ENCODE measurements at regions not wholly inside any gene's neighbourhood (a gene's known extent, or its start where the extent isn't known, plus 50 kb on each side); places are given as distances from the start of the nearest gene placed in this dataset.

GRCh38 chr17:68179236-68179925, 68.5 kb upstream of the AMZ2 start:
- Histone ChIP-seq H3K9me3 (ENCODE audit: control insufficient read depth, insufficient read depth, low read length) (no peaks in the 10 kb centered on the region), H3K36me3 (ENCODE audit: control insufficient read depth, insufficient read depth, low read length) (peaks cover 7% of the 10 kb centered on the region), H3K4me1 (ENCODE audit: control insufficient read depth, insufficient read depth, low read length) (peaks cover 5% of the 10 kb centered on the region), H3K27ac (ENCODE audit: low read depth, low read length) (no peak overlapping the region), H3K27me3 (ENCODE audit: control insufficient read depth, insufficient read depth, low read length) (no peaks in the 10 kb centered on the region), H3K4me3 (ENCODE audit: low read depth, low read length) (no peak overlapping the region)
- 86% methylated on average over 14 of the region's 21 CpGs for WGBS (ENCODE audit: insufficient coverage)
- DNase-seq (ENCODE audit: low read depth in 4 of 6, low spot score in 6 of 6), result peak in 1 of 6 donors; percentile 79

- Histone ChIP-seq H3K27ac (ENCODE audit: low read depth, low read length) (no peak overlapping the region), H3K36me3 (ENCODE audit: control insufficient read depth, insufficient read depth, low read length) (peaks cover 7% of the 10 kb centered on the region), H3K27me3 (ENCODE audit: control insufficient read depth, insufficient read depth, low read length) (no peaks in the 10 kb centered on the region), H3K4me1 (ENCODE audit: control insufficient read depth, insufficient read depth, low read length) (peaks cover 5% of the 10 kb centered on the region), H3K9me3 (ENCODE audit: control insufficient read depth, insufficient read depth, low read length) (no peaks in the 10 kb centered on the region), H3K4me3 (ENCODE audit: low read depth, low read length) (no peak overlapping the region)
- 97% methylated on average over 29 of the region's 31 CpGs for WGBS (ENCODE audit: insufficient coverage)
- DNase-seq (ENCODE audit: low read depth in 4 of 6, low spot score in 6 of 6), result no peak
Observed at GRCh38 chr17:68179926-68180285, 67.9 kb upstream of the AMZ2 start.

- Histone ChIP-seq H3K4me1 (ENCODE audit: control insufficient read depth, insufficient read depth, low read length) (peaks cover 5% of the 10 kb centered on the region), H3K9me3 (ENCODE audit: control insufficient read depth, insufficient read depth, low read length) (no peaks in the 10 kb centered on the region), H3K27me3 (ENCODE audit: control insufficient read depth, insufficient read depth, low read length) (no peaks in the 10 kb centered on the region), H3K27ac (ENCODE audit: low read depth, low read length) (no peak overlapping the region), H3K4me3 (ENCODE audit: low read depth, low read length) (no peak overlapping the region), H3K36me3 (ENCODE audit: control insufficient read depth, insufficient read depth, low read length) (peaks cover 7% of the 10 kb centered on the region)
- no CpG with 5 or more reads among the region's 1 CpG for WGBS (ENCODE audit: insufficient coverage)
- DNase-seq (ENCODE audit: low read depth in 4 of 6, low spot score in 6 of 6), result no peak
Observed at GRCh38 chr17:68182011-68182306, 65.9 kb upstream of the AMZ2 start.

GRCh38 chr17:68182940-68183551, 64.8 kb upstream of the AMZ2 start:
- peaks cover 5% of the 10 kb centered on the region for H3K4me1 ChIP-seq (ENCODE audit: control insufficient read depth, insufficient read depth, low read length)
- H3K4me3 ChIP-seq (ENCODE audit: low read depth, low read length), result no peak overlapping the region
- H3K27ac ChIP-seq (ENCODE audit: low read depth, low read length), result no peak overlapping the region
- H3K27me3 ChIP-seq (ENCODE audit: control insufficient read depth, insufficient read depth, low read length), result no peaks in the 10 kb centered on the region
- H3K36me3 ChIP-seq (ENCODE audit: control insufficient read depth, insufficient read depth, low read length), result peaks cover 7% of the 10 kb centered on the region
- H3K9me3 ChIP-seq (ENCODE audit: control insufficient read depth, insufficient read depth, low read length), result no peaks in the 10 kb centered on the region
- whole genome bisulfite sequencing (ENCODE audit: insufficient coverage), result 82% methylated on average over 7 of the region's 12 CpGs
- DNase-seq (ENCODE audit: low read depth in 4 of 6, low spot score in 6 of 6), result no peak

GRCh38 chr17:68184141-68184571, 63.7 kb upstream of the AMZ2 start:
- 21% methylated on average over 7 of the region's 10 CpGs for WGBS (ENCODE audit: insufficient coverage)
- no peaks in the 10 kb centered on the region for H3K27me3 ChIP-seq (ENCODE audit: control insufficient read depth, insufficient read depth, low read length)
- DNase-seq (ENCODE audit: low read depth in 4 of 6, low spot score in 6 of 6), result peak in 1 of 6 donors; percentile 36
- H3K4me1 ChIP-seq (ENCODE audit: control insufficient read depth, insufficient read depth, low read length), result peaks cover 5% of the 10 kb centered on the region
- H3K36me3 ChIP-seq (ENCODE audit: control insufficient read depth, insufficient read depth, low read length), result peaks cover 7% of the 10 kb centered on the region
- no peak overlapping the region for H3K4me3 ChIP-seq (ENCODE audit: low read depth, low read length)
- H3K27ac ChIP-seq (ENCODE audit: low read depth, low read length), result peak overlapping the region; percentile 40
- H3K9me3 ChIP-seq (ENCODE audit: control insufficient read depth, insufficient read depth, low read length), result no peaks in the 10 kb centered on the region

- Histone ChIP-seq H3K36me3 (ENCODE audit: control insufficient read depth, insufficient read depth, low read length) (peaks cover 7% of the 10 kb centered on the region), H3K9me3 (ENCODE audit: control insufficient read depth, insufficient read depth, low read length) (no peaks in the 10 kb centered on the region), H3K4me1 (ENCODE audit: control insufficient read depth, insufficient read depth, low read length) (peaks cover 5% of the 10 kb centered on the region), H3K27me3 (ENCODE audit: control insufficient read depth, insufficient read depth, low read length) (no peaks in the 10 kb centered on the region), H3K27ac (ENCODE audit: low read depth, low read length) (no peak overlapping the region), H3K4me3 (ENCODE audit: low read depth, low read length) (no peak overlapping the region)
- DNase-seq (ENCODE audit: low read depth in 4 of 6, low spot score in 6 of 6), result no peak
- WGBS (ENCODE audit: insufficient coverage), result no CpG with 5 or more reads among the region's 4 CpGs
Observed at GRCh38 chr17:68184816-68185436, 62.9 kb upstream of the AMZ2 start.

GRCh38 chr17:68185820-68186219, 62.0 kb upstream of the AMZ2 start:
- no peaks in the 10 kb centered on the region for H3K9me3 ChIP-seq (ENCODE audit: control insufficient read depth, insufficient read depth, low read length)
- DNase-seq (ENCODE audit: low read depth in 4 of 6, low spot score in 6 of 6), result no peak
- peaks cover 5% of the 10 kb centered on the region for H3K4me1 ChIP-seq (ENCODE audit: control insufficient read depth, insufficient read depth, low read length)
- H3K27ac ChIP-seq (ENCODE audit: low read depth, low read length), result no peak overlapping the region
- 100% methylated on average over 1 of the region's 2 CpGs for WGBS (ENCODE audit: insufficient coverage)
- H3K36me3 ChIP-seq (ENCODE audit: control insufficient read depth, insufficient read depth, low read length), result peaks cover 7% of the 10 kb centered on the region
- H3K4me3 ChIP-seq (ENCODE audit: low read depth, low read length), result no peak overlapping the region
- no peaks in the 10 kb centered on the region for H3K27me3 ChIP-seq (ENCODE audit: control insufficient read depth, insufficient read depth, low read length)

- peaks cover 17% of the 10 kb centered on the region for H3K27me3 ChIP-seq (ENCODE audit: control insufficient read depth, insufficient read depth, low read length)
- H3K4me3 ChIP-seq (ENCODE audit: low read depth, low read length), result no peak overlapping the region
- no peaks in the 10 kb centered on the region for H3K36me3 ChIP-seq (ENCODE audit: control insufficient read depth, insufficient read depth, low read length)
- no peak overlapping the region for H3K27ac ChIP-seq (ENCODE audit: low read depth, low read length)
- no CpG with 5 or more reads among the region's 4 CpGs for WGBS (ENCODE audit: insufficient coverage)
- H3K9me3 ChIP-seq (ENCODE audit: control insufficient read depth, insufficient read depth, low read length), result no peaks in the 10 kb centered on the region
- no peaks in the 10 kb centered on the region for H3K4me1 ChIP-seq (ENCODE audit: control insufficient read depth, insufficient read depth, low read length)
- DNase-seq (ENCODE audit: low read depth in 4 of 6, low spot score in 6 of 6), result no peak
Observed at GRCh38 chr17:68190495-68190894, 57.3 kb upstream of the AMZ2 start.

- Histone ChIP-seq H3K36me3 (ENCODE audit: control insufficient read depth, insufficient read depth, low read length) (no peaks in the 10 kb centered on the region), H3K27ac (ENCODE audit: low read depth, low read length) (no peak overlapping the region), H3K27me3 (ENCODE audit: control insufficient read depth, insufficient read depth, low read length) (peaks cover 68% of the 10 kb centered on the region), H3K4me1 (ENCODE audit: control insufficient read depth, insufficient read depth, low read length) (peaks cover 51% of the 10 kb centered on the region), H3K9me3 (ENCODE audit: control insufficient read depth, insufficient read depth, low read length) (no peaks in the 10 kb centered on the region), H3K4me3 (ENCODE audit: low read depth, low read length) (no peak overlapping the region)
- peak in 2 of 6 donors; percentile 33 to 54 for DNase-seq (ENCODE audit: low read depth in 4 of 6, low spot score in 6 of 6)
- 5% methylated on average over 23 of the region's 27 CpGs for WGBS (ENCODE audit: insufficient coverage)
Observed at GRCh38 chr17:68195667-68196393, 52.0 kb upstream of the AMZ2 start.

Measured in spinal cord (tissue), 9 donors.